GM23248 (cell line): ENCODE measurements at regions not wholly inside any gene's neighbourhood (a gene's known extent, or its start where the extent isn't known, plus 50 kb on each side); places are given as distances from the start of the nearest gene placed in this dataset.

Experiments
- EZH2 ChIP-seq: fragments of 200-600 bp; sonication (generic); IDR thresholded peaks from 2 replicates; pipeline ENCODE4 v1.6.1; 2018; ENCODE audit warnings: antibody characterized with exemption, mild to moderate bottlenecking; ENCODE audit not compliant: insufficient read depth, poor library complexity, severe bottlenecking
- EZH2phosphoT487 ChIP-seq: fragments of 200-600 bp; sonication (generic); IDR thresholded peaks from 2 replicates; pipeline ENCODE4 v1.6.1; 2018; ENCODE audit warnings: antibody characterized with exemption, moderate library complexity, mild to moderate bottlenecking, low read depth; ENCODE audit not compliant: insufficient read depth

- TF ChIP-seq EZH2phosphoT487, result no peak
- no peak for TF ChIP-seq EZH2
Observed at GRCh38 chr1:229148041-229148671, 122.8 kb upstream of the RAB4A start.
